Vagina (tissue), 2 donors: ENCODE measurements at regions not wholly inside any gene's neighbourhood (a gene's known extent, or its start where the extent isn't known, plus 50 kb on each side); places are given as distances from the start of the nearest gene placed in this dataset.

ENCODE experiments used
- CTCF ChIP-seq, 3 experiments: fragments of 450-650 bp in 2 of 3; fragments of 200-600 bp in 1 of 3; sonication (generic) in 1 of 3; IDR thresholded peaks; one replicate each; pipeline ENCODE4 v1.5.1; 2017 to 2019; ENCODE audit warnings: antibody characterized with exemption in 3 of 3, mild to moderate bottlenecking in 2 of 3, moderate library complexity in 2 of 3
- POLR2A ChIP-seq, 2 donors: fragments of 450-650 bp; IDR thresholded peaks; one replicate each; pipeline ENCODE4 v1.6.1; 2017; ENCODE audit warnings: antibody characterized with exemption in 2 of 2, mild to moderate bottlenecking in 2 of 2, moderate library complexity in 2 of 2
- POLR2AphosphoS5 ChIP-seq, 2 donors: sonication (generic); formaldehyde crosslinking; IDR thresholded peaks; one replicate each; pipeline ENCODE4 v1.9.0; 2017; ENCODE audit warnings: antibody characterized with exemption in 2 of 2, mild to moderate bottlenecking in 2 of 2, low read depth in 1 of 2; ENCODE audit not compliant: insufficient read depth in 1 of 2

- TF ChIP-seq CTCF (IDR thresholded peaks at IDR 0.05): no peak
- TF ChIP-seq POLR2AphosphoS5 (IDR thresholded peaks at IDR 0.05; ENCODE audit: insufficient read depth in 1 of 2, low read depth in 1 of 2): no peak
- TF ChIP-seq POLR2A (IDR thresholded peaks at IDR 0.05): no peak
These were observed 597.9 kb upstream of the DPP6 start for GRCh38 chr7:153454306-153454705.
